Mucosa of rectum (tissue), 2 donors: ENCODE measurements at regions not wholly inside any gene's neighbourhood (a gene's known extent, or its start where the extent isn't known, plus 50 kb on each side); places are given as distances from the start of the nearest gene placed in this dataset.

Experiments
- H3K27ac ChIP-seq, 2 donors: one replicate each; pipeline ENCODE4 v1.7.0; 2013; ENCODE audit warnings: inconsistent platforms in 2 of 2, low read depth in 2 of 2, low read length in 2 of 2
- H3K27me3 ChIP-seq, 2 donors: one replicate each; pipeline ENCODE4 v1.7.0; 2013; ENCODE audit warnings: low read length in 2 of 2; ENCODE audit not compliant: control insufficient read depth in 2 of 2, insufficient read depth in 2 of 2
- H3K36me3 ChIP-seq, 2 donors: one replicate each; pipeline ENCODE4 v1.7.0; 2013; ENCODE audit warnings: low read length in 2 of 2; ENCODE audit not compliant: control insufficient read depth in 2 of 2, insufficient read depth in 2 of 2
- H3K4me1 ChIP-seq, 2 donors: one replicate each; pipeline ENCODE4 v1.7.0; 2013; ENCODE audit warnings: low read length in 2 of 2, mild to moderate bottlenecking in 1 of 2; ENCODE audit not compliant: control insufficient read depth in 2 of 2, insufficient read depth in 2 of 2
- H3K4me3 ChIP-seq, 2 donors: one replicate each; pipeline ENCODE4 v1.7.0; 2013; ENCODE audit warnings: low read length in 2 of 2
- H3K9ac ChIP-seq, 2 donors: one replicate each; pipeline ENCODE4 v1.7.0; 2013; ENCODE audit warnings: low read length in 2 of 2, low read depth in 1 of 2, mild to moderate bottlenecking in 1 of 2
- H3K9me3 ChIP-seq, 2 donors: one replicate each; pipeline ENCODE4 v1.7.0; 2013; ENCODE audit warnings: low read length in 2 of 2; ENCODE audit not compliant: control insufficient read depth in 2 of 2
- donor health status: healthy.
- donor health status: Normal muscosa, but diverticular disease.

DNA sequence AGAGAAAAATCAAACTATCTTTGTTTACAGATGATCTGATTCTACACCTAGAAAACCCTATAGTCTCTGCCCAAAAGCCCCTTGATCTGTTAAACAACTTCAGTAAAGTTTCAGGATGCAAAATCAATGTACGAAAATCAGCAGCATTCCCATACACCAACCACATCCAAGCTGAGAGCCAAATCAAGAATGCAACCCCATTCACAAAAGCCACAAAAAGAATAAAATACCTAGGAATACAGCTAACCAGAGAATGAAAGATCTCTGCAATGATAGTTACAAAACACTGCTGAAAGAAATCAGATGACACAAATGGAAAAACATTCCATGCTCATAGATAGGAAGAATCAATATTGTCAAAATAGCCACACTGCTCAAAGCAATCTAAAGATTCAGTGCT lies 265.7 kb downstream of the AEBP2 start:
- Histone ChIP-seq H3K27ac (no peak overlapping the region), H3K27me3 (no peaks in the 10 kb centered on the region), H3K36me3 (no peaks in the 10 kb centered on the region), H3K9me3 (no peaks in the 10 kb centered on the region), H3K4me1 (no peaks in the 10 kb centered on the region), H3K4me3 (no peak overlapping the region), H3K9ac (no peak overlapping the region)

DNA sequence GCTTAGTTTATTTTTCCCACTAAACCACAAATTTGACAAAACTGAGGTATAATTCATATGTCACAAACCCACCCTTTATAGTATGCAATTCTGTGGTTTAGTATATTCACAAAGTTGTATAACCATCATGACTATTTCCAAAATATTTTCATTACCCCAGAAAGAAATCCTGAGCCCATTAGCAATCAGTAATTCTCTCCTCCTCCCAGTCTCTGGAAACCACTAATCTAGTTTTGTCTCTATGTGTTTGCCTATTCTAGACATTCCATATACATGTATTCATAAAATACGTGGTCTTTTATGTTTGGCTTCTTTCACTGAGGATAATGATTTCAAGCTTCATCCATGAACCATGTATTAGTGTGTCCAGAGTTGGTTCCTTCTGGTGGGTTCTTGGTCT lies 267.6 kb downstream of the AEBP2 start:
- Histone ChIP-seq H3K9me3 (no peaks in the 10 kb centered on the region), H3K36me3 (no peaks in the 10 kb centered on the region), H3K4me3 (no peak overlapping the region), H3K4me1 (no peaks in the 10 kb centered on the region), H3K27ac (no peak overlapping the region), H3K27me3 (no peaks in the 10 kb centered on the region), H3K9ac (no peak overlapping the region)

DNA sequence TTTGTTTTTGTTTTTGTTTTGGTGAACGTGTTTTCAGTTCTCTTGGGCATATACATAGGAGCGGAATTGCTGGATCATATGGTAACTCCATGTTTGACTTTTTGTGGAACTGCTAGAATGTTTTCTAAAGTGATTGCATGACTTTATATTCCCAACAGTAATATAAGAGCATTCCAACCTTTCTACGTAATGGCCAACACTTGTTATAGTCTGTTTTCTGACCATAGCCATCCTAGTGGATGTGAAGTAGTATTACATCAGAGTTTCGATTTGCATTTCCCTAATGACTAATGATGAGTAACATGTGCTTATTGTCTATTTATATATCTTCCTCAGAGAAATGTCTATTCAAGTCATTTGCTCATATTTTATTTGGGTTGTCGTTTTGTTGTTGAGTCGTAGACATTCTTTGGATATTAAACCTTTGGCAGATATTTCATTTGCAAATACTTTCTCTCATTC lies 268.7 kb downstream of the AEBP2 start:
- H3K4me3 ChIP-seq, result no peak overlapping the region
- no peaks in the 10 kb centered on the region for H3K4me1 ChIP-seq
- no peaks in the 10 kb centered on the region for H3K9me3 ChIP-seq
- no peaks in the 10 kb centered on the region for H3K27me3 ChIP-seq
- H3K9ac ChIP-seq, result no peak overlapping the region
- no peak overlapping the region for H3K27ac ChIP-seq
- H3K36me3 ChIP-seq, result no peaks in the 10 kb centered on the region

DNA sequence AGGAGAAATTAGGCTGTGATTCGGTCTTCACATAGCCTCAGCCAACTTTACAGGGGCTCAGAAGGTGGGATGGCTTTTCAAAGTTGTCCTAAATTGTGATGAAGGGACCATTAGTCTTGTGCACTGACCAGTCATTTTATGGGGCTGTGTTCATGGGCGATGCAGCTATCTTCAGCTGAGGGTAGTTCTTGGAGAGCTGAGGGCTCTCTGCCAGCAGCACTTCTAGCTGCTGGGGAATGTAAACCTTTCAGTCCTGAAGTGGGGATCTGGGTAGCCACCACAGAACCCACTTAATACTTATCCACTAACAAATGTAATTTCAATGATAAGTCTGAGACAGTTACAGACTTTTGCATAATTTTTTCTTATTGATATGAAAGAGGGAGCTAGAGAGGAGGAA lies 270.6 kb downstream of the AEBP2 start:
- Histone ChIP-seq H3K4me1 (no peaks in the 10 kb centered on the region), H3K4me3 (no peak overlapping the region), H3K9me3 (no peaks in the 10 kb centered on the region), H3K36me3 (no peaks in the 10 kb centered on the region), H3K9ac (no peak overlapping the region), H3K27me3 (no peaks in the 10 kb centered on the region), H3K27ac (no peak overlapping the region)

DNA sequence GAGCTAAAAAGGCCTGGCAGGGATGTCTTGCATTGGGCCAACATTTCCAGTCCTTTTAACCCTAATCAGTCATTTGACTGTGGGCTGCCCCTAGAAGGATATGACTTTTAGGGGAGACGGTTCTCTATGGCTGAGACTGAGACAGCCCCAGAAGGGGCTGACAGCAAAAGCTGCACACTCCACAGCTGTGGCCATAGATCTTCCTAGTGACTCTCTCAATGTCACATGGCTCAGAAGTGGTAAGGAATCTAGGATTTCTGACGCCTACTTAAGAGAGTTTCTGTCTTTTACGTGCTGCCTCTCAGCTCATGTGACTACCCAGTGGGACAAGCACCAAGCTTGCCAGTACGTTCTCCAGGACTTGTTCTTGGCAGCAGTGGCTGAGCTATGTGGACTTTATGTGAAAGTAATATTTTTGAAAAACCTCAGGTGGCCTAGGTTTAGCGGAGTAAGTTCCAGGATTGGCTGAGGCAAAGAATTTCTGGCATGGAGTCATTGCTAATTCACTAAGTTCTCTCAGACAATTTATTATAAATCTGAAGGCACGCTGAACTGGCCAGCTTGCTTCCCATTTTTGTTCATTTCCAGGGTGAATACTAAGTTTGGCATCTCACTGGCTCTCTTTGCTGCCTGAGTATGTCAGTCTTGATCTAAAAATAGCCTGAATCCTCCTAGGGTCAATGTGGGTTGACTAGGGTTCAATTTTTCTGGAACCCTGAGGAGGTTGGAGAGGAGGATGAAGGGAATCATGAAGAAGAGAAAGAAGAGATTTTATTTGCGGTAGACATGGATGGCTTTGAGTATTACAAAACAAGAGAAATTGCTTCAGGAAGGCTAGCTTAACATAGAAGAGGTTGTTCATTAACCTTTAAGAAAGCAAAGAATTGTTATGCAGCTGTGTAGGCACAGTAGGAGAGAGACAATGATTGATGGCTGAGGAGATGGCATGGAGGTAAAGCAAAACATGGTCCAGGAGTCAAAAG lies 271.8 kb downstream of the AEBP2 start:
- Histone ChIP-seq H3K36me3 (no peaks in the 10 kb centered on the region), H3K4me3 (no peak overlapping the region), H3K27me3 (no peaks in the 10 kb centered on the region), H3K4me1 (no peaks in the 10 kb centered on the region), H3K27ac (no peak overlapping the region), H3K9me3 (no peaks in the 10 kb centered on the region), H3K9ac (no peak overlapping the region)

DNA sequence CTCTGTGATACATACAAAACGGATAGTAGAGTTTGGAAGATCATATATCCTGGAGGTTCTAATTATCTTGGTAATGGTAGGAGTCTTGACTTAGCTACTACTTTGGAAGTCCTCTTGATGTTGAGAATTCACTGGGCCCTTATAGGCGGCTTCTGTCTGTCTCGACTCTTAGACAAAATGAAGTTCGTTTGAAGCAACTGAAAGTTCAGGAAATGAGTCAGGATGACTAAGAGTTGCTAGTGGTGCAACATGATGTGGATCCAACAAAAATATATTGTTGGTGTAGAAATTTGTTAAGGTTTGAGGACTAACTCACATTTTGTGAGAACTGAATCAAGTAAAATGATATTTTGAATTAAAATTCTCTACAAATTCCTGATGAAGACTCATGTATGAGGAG lies 272.7 kb downstream of the AEBP2 start:
- Histone ChIP-seq H3K4me3 (no peak overlapping the region), H3K27me3 (no peaks in the 10 kb centered on the region), H3K36me3 (no peaks in the 10 kb centered on the region), H3K9ac (no peak overlapping the region), H3K9me3 (no peaks in the 10 kb centered on the region), H3K27ac (no peak overlapping the region), H3K4me1 (no peaks in the 10 kb centered on the region)

DNA sequence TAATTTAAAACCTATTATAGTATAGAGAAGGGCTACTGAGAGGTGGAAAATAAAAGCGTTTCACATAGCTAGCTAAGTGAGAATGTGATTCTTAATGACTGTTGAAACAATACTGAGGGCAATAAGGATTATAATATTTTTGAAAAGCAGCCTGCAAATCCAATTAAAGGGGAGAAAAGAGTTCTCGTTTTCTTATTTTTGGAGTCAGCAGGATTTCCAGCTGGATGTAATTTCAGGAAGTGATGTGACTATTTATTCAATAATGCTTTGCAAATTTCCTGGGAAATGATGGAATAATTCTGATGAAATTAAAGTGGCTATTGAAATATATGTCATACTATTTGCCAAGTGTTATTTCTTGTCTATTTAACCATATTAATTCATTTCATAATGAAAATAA lies 279.1 kb downstream of the AEBP2 start:
- no peaks in the 10 kb centered on the region for H3K36me3 ChIP-seq
- H3K9me3 ChIP-seq, result no peaks in the 10 kb centered on the region
- H3K4me3 ChIP-seq, result no peak overlapping the region
- H3K27ac ChIP-seq, result no peak overlapping the region
- H3K4me1 ChIP-seq, result no peaks in the 10 kb centered on the region
- no peaks in the 10 kb centered on the region for H3K27me3 ChIP-seq
- H3K9ac ChIP-seq, result no peak overlapping the region

DNA sequence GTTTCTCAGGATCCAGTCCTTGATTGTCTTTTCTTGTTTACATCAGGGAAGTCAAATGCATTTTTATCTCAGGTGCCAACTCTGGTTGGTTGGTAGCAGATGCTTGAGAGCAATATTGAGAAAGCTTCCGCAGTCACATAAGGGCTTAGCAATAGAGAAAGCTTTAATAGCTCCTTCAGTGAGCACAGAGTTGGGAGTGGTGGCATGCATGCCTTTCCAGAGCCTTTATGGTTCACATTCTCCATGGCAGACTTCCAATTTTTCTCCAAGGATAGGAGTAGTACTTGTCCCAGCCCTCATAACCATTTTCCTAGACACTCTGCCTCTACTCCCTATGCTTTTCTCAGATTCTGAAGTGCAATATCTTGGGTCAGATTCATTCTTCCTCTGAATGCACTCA lies 280.4 kb downstream of the AEBP2 start:
- H3K27ac ChIP-seq, result no peak overlapping the region
- H3K36me3 ChIP-seq, result no peaks in the 10 kb centered on the region
- no peaks in the 10 kb centered on the region for H3K4me1 ChIP-seq
- no peak overlapping the region for H3K9ac ChIP-seq
- no peaks in the 10 kb centered on the region for H3K9me3 ChIP-seq
- H3K4me3 ChIP-seq, result no peak overlapping the region
- no peaks in the 10 kb centered on the region for H3K27me3 ChIP-seq

DNA sequence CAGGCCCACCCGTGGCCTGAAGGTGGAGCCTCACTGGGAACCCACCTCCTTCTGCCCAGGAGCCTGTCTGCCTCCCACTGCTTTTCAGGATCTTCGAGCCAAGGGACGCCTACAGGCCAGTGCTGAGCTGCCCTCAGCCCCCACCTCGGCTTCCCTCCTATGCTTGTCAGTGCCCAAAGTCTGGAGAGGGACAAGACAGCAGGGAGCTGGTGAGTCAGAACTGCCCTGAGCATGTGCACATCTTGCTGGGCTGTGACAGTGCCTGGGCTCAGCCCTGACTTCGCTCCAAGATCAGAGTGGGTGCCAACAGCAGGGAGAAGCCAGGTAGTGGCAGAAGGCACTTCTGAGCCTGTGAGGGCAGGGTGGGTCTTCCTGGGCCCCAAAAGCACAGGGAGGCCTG lies 286.8 kb downstream of the AEBP2 start:
- Histone ChIP-seq H3K36me3 (no peaks in the 10 kb centered on the region), H3K4me3 (no peak overlapping the region), H3K9me3 (no peaks in the 10 kb centered on the region), H3K9ac (no peak overlapping the region), H3K27me3 (no peaks in the 10 kb centered on the region), H3K4me1 (no peaks in the 10 kb centered on the region), H3K27ac (no peak overlapping the region)

DNA sequence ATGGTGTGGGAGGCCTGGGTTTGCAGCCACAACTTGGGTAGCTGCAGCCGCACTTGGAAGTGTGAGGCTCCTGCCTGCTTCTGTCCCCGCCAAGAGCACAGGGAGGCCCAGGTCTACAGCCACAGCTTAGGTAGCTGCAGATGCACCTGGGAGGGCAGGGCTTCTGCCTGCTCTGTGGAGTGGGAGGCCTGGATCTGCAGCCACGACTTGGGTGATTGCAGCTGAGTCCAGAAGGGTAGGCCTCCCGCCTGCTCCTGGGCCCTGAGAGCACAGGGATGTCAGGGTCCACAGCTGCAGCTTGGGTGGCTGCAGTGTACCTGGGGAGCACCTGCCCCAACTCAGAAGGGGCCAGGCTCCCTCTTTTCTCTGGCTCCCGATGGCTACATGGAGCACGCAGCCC lies 287.3 kb downstream of the AEBP2 start:
- no peaks in the 10 kb centered on the region for H3K36me3 ChIP-seq
- no peak overlapping the region for H3K27ac ChIP-seq
- H3K9ac ChIP-seq, result no peak overlapping the region
- no peak overlapping the region for H3K4me3 ChIP-seq
- no peaks in the 10 kb centered on the region for H3K9me3 ChIP-seq
- no peaks in the 10 kb centered on the region for H3K4me1 ChIP-seq
- H3K27me3 ChIP-seq, result no peaks in the 10 kb centered on the region
